ENCODE measurements at regions not wholly inside any gene's neighbourhood (a gene's known extent, or its start where the extent isn't known, plus 50 kb on each side); places are given as distances from the start of the nearest gene placed in this dataset.

- TF ChIP-seq CTCF (IDR thresholded peaks at IDR 0.05; ENCODE audit: low read depth, low read length, missing input control): no peak
- no peak for TF ChIP-seq YY1 (IDR thresholded peaks at IDR 0.05)
- no peak for TF ChIP-seq ATF3 (IDR thresholded peaks at IDR 0.05)
- TF ChIP-seq HNF4G (IDR thresholded peaks at IDR 0.05): no peak
- no peak for TF ChIP-seq TAF1 (conservative IDR thresholded peaks at IDR 0.05)
- TF ChIP-seq MAX (IDR thresholded peaks at IDR 0.05): no peak
- TF ChIP-seq RAD21 (IDR thresholded peaks at IDR 0.05): no peak
- TF ChIP-seq SP1 (IDR thresholded peaks at IDR 0.05): no peak
- no peak for TF ChIP-seq RXRA (IDR thresholded peaks at IDR 0.05)
- no peak for TF ChIP-seq REST (IDR thresholded peaks at IDR 0.05)
- TF ChIP-seq ZBTB33 (IDR thresholded peaks at IDR 0.05): no peak
- no peak for TF ChIP-seq EGR1 (IDR thresholded peaks at IDR 0.05; ENCODE audit: low read depth in 2 of 2)
These were observed 339.0 kb downstream of the SNAPC1 start for GRCh38 chr14:62101189-62101588.
